ENCODE measurements at regions not wholly inside any gene's neighbourhood (a gene's known extent, or its start where the extent isn't known, plus 50 kb on each side); places are given as distances from the start of the nearest gene placed in this dataset.

GRCh38 chr7:84529480-84530205, 335.1 kb upstream of the SEMA3A start:
- TF ChIP-seq CTCF (IDR thresholded peaks at IDR 0.05; ENCODE audit: borderline replicate concordance, insufficient read depth, low read depth, low read length), result no peak
- no peak overlapping the region for H3K4me3 ChIP-seq (ENCODE audit: low read depth, low read length)

- H3K4me3 ChIP-seq (ENCODE audit: low read depth, low read length), result no peak overlapping the region
- no peak for TF ChIP-seq CTCF (IDR thresholded peaks at IDR 0.05; ENCODE audit: borderline replicate concordance, insufficient read depth, low read depth, low read length)
These were observed 334.3 kb upstream of the SEMA3A start for GRCh38 chr7:84528756-84529479.

GRCh38 chr7:84524714-84525694, 330.4 kb upstream of the SEMA3A start:
- TF ChIP-seq CTCF (IDR thresholded peaks at IDR 0.05; ENCODE audit: borderline replicate concordance, insufficient read depth, low read depth, low read length), result no peak
- H3K4me3 ChIP-seq (ENCODE audit: low read depth, low read length), result no peak overlapping the region

- H3K4me3 ChIP-seq (ENCODE audit: low read depth, low read length), result no peak overlapping the region
- TF ChIP-seq CTCF (IDR thresholded peaks at IDR 0.05; ENCODE audit: borderline replicate concordance, insufficient read depth, low read depth, low read length), result no peak
These were observed 318.5 kb upstream of the SEMA3A start for GRCh38 chr7:84513061-84513460.

GRCh38 chr7:84512055-84512454, 317.5 kb upstream of the SEMA3A start:
- no peak for TF ChIP-seq CTCF (IDR thresholded peaks at IDR 0.05; ENCODE audit: borderline replicate concordance, insufficient read depth, low read depth, low read length)

GRCh38 chr7:84510505-84510904, 315.9 kb upstream of the SEMA3A start:
- H3K4me3 ChIP-seq (ENCODE audit: low read depth, low read length), result no peak overlapping the region
- TF ChIP-seq CTCF (IDR thresholded peaks at IDR 0.05; ENCODE audit: borderline replicate concordance, insufficient read depth, low read depth, low read length), result no peak

More at GRCh38 chr7:84512055-84512454, 317.5 kb upstream of the SEMA3A start:
- no peak overlapping the region for H3K4me3 ChIP-seq (ENCODE audit: low read depth, low read length)

Measured in GM12875 (cell line).